ENCODE measurements at regions not wholly inside any gene's neighbourhood (a gene's known extent, or its start where the extent isn't known, plus 50 kb on each side); places are given as distances from the start of the nearest gene placed in this dataset.

GRCh38 chr15:31473385-31474058, 146.9 kb downstream of the KLF13 start:
- no peak for DNase-seq (ENCODE audit: low read depth in 3 of 3)

DNA sequence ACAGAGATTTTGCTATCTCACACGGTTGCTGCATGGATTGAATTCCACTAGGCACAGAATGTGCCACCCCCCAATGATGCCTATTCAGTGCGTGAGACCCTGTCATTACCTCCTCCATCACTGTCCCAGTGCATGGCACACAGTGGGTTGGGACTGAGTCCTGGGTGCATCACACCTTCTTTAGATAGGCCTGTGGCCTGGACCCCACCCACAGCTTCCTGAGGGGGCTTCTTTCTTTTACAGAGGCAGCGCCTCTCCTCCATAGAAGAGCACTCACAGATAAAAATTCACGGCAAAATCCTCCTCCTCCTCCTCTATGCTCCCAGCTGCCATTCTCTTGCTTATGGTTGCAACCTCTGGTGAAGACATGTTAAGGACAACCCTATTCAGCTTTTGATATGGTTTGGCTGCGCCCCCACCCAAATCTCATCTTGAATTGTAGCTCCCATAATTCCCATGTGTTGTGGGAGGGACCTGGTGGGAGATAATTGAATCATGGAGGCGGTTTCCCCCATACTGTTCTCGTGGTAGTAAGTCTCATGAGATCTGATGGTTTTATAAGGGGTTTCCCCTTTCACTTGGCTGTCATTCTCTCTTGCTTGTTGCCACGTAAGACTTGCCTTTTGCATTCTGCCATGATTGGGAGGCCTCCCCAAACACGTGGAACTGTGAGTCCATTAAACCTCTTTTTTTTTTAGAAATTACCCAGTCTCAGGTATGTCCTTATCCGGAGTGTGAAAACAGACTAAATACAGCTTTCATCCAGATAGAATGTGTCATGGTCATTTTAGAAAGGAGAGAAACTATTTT, 147.6 kb downstream of the KLF13 start:
- DNase-seq (ENCODE audit: low read depth in 3 of 3): no peak

GRCh38 chr15:31476236-31476810, 149.7 kb downstream of the KLF13 start:
- DNase-seq (ENCODE audit: low read depth in 3 of 3): no peak

DNA sequence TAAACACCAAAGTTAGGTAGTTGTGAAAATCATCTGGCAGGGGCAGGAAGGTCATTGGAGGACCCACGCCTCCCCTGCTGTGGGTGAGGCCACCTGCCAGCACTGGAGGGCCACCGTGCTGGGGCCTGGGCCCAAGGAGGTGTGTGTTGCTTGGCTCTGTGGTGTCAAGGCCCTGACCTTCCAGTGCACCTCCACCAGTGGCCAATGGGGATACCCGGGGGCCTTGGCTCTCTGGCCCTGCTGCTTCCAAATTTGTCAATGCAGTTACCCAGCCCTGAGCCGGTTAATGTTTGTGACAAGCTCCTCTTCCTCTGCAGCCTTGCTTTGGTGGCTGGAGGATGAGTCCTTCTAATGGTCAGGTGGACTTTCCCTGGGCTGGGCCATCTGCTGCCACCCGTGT, 150.2 kb downstream of the KLF13 start:
- DNase-seq (ENCODE audit: low read depth in 3 of 3): no peak

- DNase-seq (ENCODE audit: low read depth in 3 of 3): no peak
Observed at GRCh38 chr15:31477301-31477700, 150.7 kb downstream of the KLF13 start.

- no peak for DNase-seq (ENCODE audit: low read depth in 3 of 3)
Observed at GRCh38 chr15:31477851-31478701, 151.4 kb downstream of the KLF13 start.

GRCh38 chr15:31478702-31479221, 152.1 kb downstream of the KLF13 start:
- no peak for DNase-seq (ENCODE audit: low read depth in 3 of 3)

DNA sequence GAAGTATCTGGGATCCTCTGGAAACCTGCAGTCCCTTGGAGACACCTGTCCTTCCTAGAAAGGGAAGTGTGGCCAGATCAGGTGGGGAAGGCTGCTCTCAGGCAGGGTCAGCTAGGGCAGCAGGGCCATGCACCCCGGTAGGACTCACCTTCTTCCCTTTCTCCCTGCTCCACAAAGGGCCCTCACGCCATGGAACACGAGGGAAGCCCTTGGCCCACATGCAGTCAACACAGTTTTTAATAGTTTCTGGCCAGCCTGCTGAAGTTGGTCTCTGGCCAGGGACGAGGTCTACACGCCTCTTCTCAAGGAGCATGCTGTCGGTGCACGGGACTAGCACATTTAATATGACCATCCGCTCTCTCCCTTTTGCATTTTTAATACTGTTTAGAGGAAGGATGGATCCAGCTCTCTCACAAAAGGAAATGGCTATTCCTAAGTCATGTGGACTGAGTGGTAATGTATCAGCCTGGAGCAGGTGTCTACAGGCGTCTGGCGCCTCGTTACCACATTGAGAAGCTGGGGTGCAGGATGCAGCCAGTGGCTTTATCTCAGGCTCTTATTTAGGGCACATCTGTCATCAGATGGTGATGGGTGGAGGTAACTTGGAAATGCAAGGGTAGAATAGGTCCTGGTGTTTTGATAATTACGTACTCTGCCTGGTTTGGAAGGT, 153.9 kb downstream of the KLF13 start:
- no peak for DNase-seq (ENCODE audit: low read depth in 3 of 3)

DNA sequence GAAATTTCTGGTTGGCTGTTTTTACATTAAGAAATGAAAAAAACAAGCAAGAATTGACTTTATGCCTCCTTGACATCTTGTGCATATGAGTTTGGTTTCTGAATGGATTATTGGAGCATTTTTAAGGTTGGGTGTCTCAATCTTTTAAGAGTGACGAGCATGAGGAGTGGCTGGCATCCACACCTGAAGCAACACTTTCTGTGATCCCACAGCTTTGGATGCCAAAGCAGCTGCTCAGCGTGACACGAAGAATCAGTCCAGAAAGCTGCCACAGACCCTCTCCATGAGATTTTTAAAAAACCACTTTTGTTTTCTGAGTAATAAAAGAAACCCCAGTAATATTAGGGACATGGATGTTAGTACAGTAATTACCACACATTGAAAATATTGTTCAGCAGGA, 154.5 kb downstream of the KLF13 start:
- DNase-seq (ENCODE audit: low read depth in 3 of 3): no peak

DNA sequence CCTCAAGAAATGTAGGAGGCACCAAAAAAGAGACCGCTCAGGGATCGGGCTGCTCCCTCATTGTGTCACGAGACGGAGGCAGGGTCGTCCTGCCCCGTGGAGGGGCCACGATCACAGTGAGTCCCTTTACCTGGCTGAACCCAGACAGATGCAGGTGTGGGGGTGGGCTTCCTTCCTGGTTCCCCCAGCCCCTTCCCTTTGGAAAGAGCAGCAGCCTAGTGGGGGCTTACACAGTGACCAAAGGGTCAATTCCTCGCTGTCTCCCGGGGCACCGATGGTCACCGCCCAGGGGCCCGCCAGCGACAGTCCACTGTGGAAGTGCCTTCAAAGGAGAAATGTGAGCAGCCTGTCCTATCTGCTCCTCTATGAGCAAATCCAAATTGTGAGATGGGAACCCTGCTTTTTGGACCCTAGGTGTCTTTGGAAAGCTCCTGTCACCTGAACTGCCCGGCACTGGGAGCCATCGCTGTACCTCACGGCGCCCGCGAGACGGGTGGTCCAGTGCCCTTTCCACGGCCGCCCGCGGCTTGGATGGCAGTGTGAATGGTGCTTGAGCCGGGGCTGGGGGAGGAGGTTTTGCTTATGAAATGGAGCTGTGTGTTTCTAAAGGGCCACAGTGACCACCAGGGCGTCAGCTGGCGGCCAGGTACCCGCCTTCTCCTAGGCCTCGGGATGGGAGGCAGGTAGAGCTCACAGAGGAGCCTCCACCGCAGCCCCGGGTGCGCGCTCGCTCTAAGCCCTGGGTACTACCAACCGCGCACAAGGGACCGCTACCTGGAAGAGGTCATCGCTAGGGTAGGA, 155.7 kb downstream of the KLF13 start:
- DNase-seq (ENCODE audit: low read depth in 3 of 3): no peak

- peak; percentile 39 to 57 (median 44) for DNase-seq (ENCODE audit: low read depth in 3 of 3)
Observed at GRCh38 chr15:31483053-31483985, 156.7 kb downstream of the KLF13 start.

DNA sequence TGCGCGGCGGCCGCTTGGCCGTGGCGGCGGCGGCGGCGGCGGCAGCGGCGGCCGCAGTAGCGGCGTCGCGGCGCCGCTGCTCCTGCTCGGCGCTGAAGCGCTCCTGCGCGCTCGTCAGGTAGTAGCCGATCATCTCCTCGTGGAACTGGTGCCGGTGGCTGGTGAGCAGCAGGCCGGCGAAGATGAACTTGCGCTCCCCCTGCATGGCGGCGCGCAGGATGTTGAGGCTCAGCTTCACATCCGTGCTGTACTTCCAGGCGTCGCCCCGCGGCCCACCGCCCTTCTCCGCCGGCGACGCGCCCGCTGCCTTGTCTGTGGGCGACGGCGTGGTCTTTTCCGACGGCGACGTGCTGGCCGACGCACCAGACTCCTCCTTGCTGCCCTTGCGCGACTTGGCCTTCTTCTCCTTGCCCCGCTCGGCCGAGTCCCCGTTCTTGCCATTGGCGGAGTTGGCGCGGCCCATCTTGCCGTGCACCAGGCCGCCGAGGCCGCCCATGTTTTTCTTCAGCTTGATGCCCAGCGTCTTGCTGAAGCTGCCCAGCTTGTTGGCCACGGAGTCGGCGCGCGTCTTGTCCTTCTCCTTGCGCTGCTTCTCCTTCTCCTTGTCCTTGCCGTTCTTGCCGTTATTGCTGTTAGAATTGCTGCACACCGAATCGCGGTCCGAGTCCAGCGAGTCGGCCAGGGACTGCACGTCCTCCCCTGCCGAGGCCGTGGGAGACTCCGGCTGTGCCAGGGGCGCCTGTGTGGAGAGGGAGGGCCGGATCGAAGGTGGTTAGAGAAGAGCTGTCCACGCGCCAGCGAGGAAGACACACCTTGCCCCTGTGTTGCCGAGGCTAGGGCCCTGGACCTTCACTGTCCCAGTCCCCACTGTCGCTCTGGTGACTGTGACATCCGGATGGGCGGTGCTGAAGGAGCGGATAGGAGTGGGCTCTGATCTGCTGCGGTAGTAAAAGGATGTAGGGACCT, 157.6 kb downstream of the KLF13 start:
- no peak for DNase-seq (ENCODE audit: low read depth in 3 of 3)

GRCh38 chr15:31484986-31485385, 158.4 kb downstream of the KLF13 start:
- no peak for DNase-seq (ENCODE audit: low read depth in 3 of 3)

GRCh38 chr15:31485431-31485830, 158.8 kb downstream of the KLF13 start:
- DNase-seq (ENCODE audit: low read depth in 3 of 3): no peak

- no peak for DNase-seq (ENCODE audit: low read depth in 3 of 3)
Observed at GRCh38 chr15:31485911-31486461, 159.4 kb downstream of the KLF13 start.

GRCh38 chr15:31486506-31486905, 159.9 kb downstream of the KLF13 start:
- DNase-seq (ENCODE audit: low read depth in 3 of 3): no peak

DNA sequence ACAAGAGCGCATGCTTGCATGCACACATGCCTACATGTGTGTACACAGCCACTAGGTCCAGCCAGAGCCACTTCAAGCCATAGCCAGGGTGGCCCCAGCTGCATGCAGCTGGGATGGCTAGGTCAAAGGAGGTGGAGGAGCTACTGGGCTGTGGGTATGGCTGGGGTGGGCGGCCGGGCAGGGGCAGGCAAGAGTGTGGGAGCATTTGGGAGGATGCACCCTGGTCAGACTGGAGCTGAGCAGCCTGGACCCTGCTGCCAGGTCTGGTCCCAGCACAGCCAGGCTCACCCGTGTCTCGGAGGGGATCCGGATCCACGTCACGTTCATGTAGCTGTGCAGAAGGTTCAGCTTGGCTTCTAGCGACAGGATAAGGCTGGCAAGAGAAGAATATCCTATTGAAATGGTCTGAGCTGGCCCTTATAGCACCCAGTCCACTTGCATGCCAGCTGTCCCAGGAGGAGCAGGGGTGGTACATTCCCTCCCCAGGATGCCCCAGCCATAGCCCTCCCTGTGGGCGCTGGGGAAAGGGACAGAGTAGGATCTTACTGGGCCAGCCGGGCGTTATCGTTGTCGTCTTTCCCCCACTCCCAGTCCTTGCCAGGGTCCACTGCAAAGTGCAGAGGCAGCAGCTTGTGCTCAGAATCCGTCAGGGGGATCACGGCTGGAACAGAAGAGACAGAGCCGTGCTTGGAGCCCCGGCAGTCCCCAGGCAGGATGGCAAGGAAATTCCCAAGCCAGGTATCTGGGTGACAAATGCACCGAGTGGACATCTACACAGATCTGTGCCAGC, 160.5 kb downstream of the KLF13 start:
- no peak for DNase-seq (ENCODE audit: low read depth in 3 of 3)
